GM10266 (cell line): ENCODE measurements at regions not wholly inside any gene's neighbourhood (a gene's known extent, or its start where the extent isn't known, plus 50 kb on each side); places are given as distances from the start of the nearest gene placed in this dataset.

Experiments
- DNase-seq: peaks from one replicate; pipeline ENCODE4 v3.0.0; 2012; ENCODE audit errors: extremely low spot score
- TF ChIP-seq, protein P1 (sequence below): IDR thresholded peaks from 2 replicates; pipeline ENCODE4 v1.5.1; 2012; ENCODE audit warnings: mild to moderate bottlenecking, low read depth; ENCODE audit not compliant: control insufficient read depth, insufficient read depth; ENCODE audit errors: missing control alignments

- TF ChIP-seq, protein P1, sequence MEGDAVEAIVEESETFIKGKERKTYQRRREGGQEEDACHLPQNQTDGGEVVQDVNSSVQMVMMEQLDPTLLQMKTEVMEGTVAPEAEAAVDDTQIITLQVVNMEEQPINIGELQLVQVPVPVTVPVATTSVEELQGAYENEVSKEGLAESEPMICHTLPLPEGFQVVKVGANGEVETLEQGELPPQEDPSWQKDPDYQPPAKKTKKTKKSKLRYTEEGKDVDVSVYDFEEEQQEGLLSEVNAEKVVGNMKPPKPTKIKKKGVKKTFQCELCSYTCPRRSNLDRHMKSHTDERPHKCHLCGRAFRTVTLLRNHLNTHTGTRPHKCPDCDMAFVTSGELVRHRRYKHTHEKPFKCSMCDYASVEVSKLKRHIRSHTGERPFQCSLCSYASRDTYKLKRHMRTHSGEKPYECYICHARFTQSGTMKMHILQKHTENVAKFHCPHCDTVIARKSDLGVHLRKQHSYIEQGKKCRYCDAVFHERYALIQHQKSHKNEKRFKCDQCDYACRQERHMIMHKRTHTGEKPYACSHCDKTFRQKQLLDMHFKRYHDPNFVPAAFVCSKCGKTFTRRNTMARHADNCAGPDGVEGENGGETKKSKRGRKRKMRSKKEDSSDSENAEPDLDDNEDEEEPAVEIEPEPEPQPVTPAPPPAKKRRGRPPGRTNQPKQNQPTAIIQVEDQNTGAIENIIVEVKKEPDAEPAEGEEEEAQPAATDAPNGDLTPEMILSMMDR: no peak
- DNase-seq: no peak
Observed at GRCh38 chr2:222146488-222146887, 152.3 kb downstream of the PAX3 start.

- DNase-seq: no peak
Observed at GRCh38 chr2:222142027-222142426, 156.8 kb downstream of the PAX3 start.

GRCh38 chr2:222136106-222136630 lies 162.6 kb downstream of the PAX3 start:
- TF ChIP-seq, protein P1: no peak
- no peak for DNase-seq

More at GRCh38 chr2:222142027-222142426, 156.8 kb downstream of the PAX3 start:
- TF ChIP-seq, protein P1: no peak

DNA sequence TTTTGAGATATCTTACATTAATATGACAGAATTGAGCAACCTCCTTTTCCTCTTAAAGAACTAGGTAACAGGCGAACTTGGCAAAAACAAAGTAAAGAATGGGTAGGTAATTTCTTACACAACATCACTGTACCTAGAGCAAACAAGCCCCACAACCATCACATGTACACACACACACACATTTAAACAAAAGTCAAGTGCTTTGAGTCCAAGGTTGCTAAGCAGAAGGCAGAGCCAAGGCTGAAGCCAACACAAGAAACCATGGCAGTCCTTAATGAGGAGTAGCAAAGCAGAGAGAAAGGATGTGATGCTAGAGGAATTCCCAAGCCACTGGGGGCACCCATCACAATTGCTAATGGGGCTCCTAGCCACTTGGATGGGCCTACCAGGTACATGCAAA lies 164.1 kb downstream of the PAX3 start:
- no peak for DNase-seq
- TF ChIP-seq, protein P1: no peak

GRCh38 chr2:222133897-222134296 lies 164.9 kb downstream of the PAX3 start:
- DNase-seq: no peak
- TF ChIP-seq, protein P1: no peak

DNA sequence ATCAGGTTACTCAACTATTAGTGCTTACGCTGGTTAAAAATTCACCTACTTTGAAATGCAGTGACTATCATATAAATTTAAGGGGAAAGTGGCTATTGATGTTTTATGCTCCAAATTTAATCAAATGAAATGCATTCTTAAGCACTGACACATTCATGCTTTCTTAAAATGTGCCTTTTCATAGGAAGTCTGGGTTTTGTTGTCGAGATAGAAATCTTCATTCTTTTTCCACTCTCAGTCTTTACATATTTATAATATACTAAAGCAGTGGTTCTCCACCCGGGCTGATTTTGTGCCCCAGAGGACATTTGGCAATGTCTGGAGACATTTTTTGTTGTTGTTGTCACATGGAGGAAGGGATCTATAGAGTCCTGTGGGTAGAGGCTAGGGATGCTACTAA lies 167.9 kb downstream of the PAX3 start:
- TF ChIP-seq, protein P1: no peak
- DNase-seq: no peak

DNA sequence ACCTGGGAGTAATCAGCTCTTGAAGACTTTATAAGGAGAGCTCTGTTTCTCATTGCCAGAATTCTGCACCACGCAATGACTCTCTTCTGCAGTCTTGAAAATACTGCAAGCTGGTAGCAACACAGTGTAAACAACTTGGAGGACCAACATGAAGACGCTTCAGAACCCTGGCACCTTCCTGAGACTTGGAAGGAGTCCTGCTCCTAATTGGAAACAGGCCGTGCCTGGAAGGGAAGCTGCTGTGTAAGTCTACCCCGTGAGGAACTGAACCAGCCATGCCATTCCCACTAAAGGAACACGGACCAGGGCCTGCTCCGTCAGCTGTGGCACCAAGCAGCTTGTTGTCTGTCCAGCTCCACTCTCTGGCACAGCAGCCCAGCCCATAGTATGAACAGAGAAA lies 171.1 kb downstream of the PAX3 start:
- TF ChIP-seq, protein P1: no peak
- no peak for DNase-seq
